Stimulated activated naive CD8-positive, alpha-beta T cell treated with anti-CD3 and anti-CD28 coated beads, Interleukin-15, amount 100 ng/mL, for 72 hours (primary cell): ENCODE measurements at regions not wholly inside any gene's neighbourhood (a gene's known extent, or its start where the extent isn't known, plus 50 kb on each side); places are given as distances from the start of the nearest gene placed in this dataset.

Experiments
- ATAC-seq: fragments of 150-1000 bp; cut with Tn5 transposase; 2 replicates; pipeline ENCODE4 v1.10.0; 2021; ENCODE audit warnings: mild to moderate bottlenecking, moderate library complexity
- DNase-seq, 2 donors: peaks; one replicate each; pipeline ENCODE4 v3.0.0; 2021 to 2022
- H3K27ac Mint-ChIP-seq, 2 donors: one replicate each; pipeline ENCODE4 v1.8.0; 2022; ENCODE audit warnings: mild to moderate bottlenecking in 2 of 2, mixed read lengths in 2 of 2, moderate library complexity in 2 of 2
- H3K27me3 Mint-ChIP-seq: one replicate; pipeline ENCODE4 v1.8.0; 2022; ENCODE audit warnings: mixed read lengths
- H3K4me1 Mint-ChIP-seq: one replicate; pipeline ENCODE4 v1.8.0; 2022; ENCODE audit warnings: mild to moderate bottlenecking, mixed read lengths
- H3K4me3 Mint-ChIP-seq, 2 donors: one replicate each; pipeline ENCODE4 v1.8.0; 2022; ENCODE audit warnings: mild to moderate bottlenecking in 2 of 2, mixed read lengths in 2 of 2, moderate library complexity in 1 of 2
- H3K9me3 Mint-ChIP-seq, 2 donors: one replicate each; pipeline ENCODE4 v1.8.0; 2022; ENCODE audit warnings: mixed read lengths in 2 of 2

- Mint-ChIP-seq H3K4me3 (no peak overlapping the region), H3K27me3 (no peaks in the 10 kb centered on the region), H3K9me3 (peaks cover 8% of the 10 kb centered on the region in 2 donors), H3K4me1 (peaks cover 18% of the 10 kb centered on the region), H3K27ac (no peak overlapping the region)
- DNase-seq (no peak), ATAC-seq (no peak)
Measured at GRCh38 chr12:67437011-67437410, 167.9 kb downstream of the CAND1 start.

GRCh38 chr12:67439611-67440010 lies 170.5 kb downstream of the CAND1 start:
- DNase-seq = no peak
- no peak for ATAC-seq
- no peak overlapping the region for H3K27ac Mint-ChIP-seq
- H3K4me1 Mint-ChIP-seq = peaks cover 18% of the 10 kb centered on the region
- peaks cover 8% of the 10 kb centered on the region in 2 donors for H3K9me3 Mint-ChIP-seq
- H3K27me3 Mint-ChIP-seq = no peaks in the 10 kb centered on the region
- no peak overlapping the region for H3K4me3 Mint-ChIP-seq

GRCh38 chr12:67441736-67442346 lies 172.7 kb downstream of the CAND1 start:
- ATAC-seq = peak; percentile 87
- no peaks in the 10 kb centered on the region for H3K27me3 Mint-ChIP-seq
- H3K9me3 Mint-ChIP-seq = peaks cover 8 to 12% of the 10 kb centered on the region in 2 donors
- H3K4me3 Mint-ChIP-seq = peak overlapping the region in 1 of 2 donors; percentile 1
- no peak overlapping the region for H3K27ac Mint-ChIP-seq
- peaks cover 19% of the 10 kb centered on the region for H3K4me1 Mint-ChIP-seq
- DNase-seq = peak; percentile 66 to 69

- DNase-seq (no peak), ATAC-seq (no peak)
- Mint-ChIP-seq H3K4me1 (peaks cover 24% of the 10 kb centered on the region), H3K9me3 (peaks cover 8 to 12% of the 10 kb centered on the region in 2 donors), H3K4me3 (no peak overlapping the region), H3K27me3 (peaks cover 3% of the 10 kb centered on the region), H3K27ac (peak overlapping the region in 1 of 2 donors; percentile 51)
Measured at GRCh38 chr12:67442347-67442841, 173.2 kb downstream of the CAND1 start.

GRCh38 chr12:67442896-67443295 lies 173.7 kb downstream of the CAND1 start:
- Mint-ChIP-seq H3K4me3 (no peak overlapping the region), H3K27me3 (peaks cover 8% of the 10 kb centered on the region), H3K27ac (no peak overlapping the region), H3K9me3 (peaks cover 8 to 12% of the 10 kb centered on the region in 2 donors), H3K4me1 (peaks cover 27% of the 10 kb centered on the region)
- no peak for DNase-seq
- no peak for ATAC-seq

GRCh38 chr12:67444542-67444941 lies 175.4 kb downstream of the CAND1 start:
- no peak overlapping the region for H3K4me3 Mint-ChIP-seq
- DNase-seq (no peak), ATAC-seq (no peak)
- H3K4me1 Mint-ChIP-seq = peaks cover 42% of the 10 kb centered on the region
- no peak overlapping the region for H3K27ac Mint-ChIP-seq
- H3K9me3 Mint-ChIP-seq = peaks cover 0 to 4% of the 10 kb centered on the region in 2 donors
- peaks cover 8% of the 10 kb centered on the region for H3K27me3 Mint-ChIP-seq

GRCh38 chr12:67446716-67447115 lies 177.6 kb downstream of the CAND1 start:
- H3K9me3 Mint-ChIP-seq = peaks cover 4 to 12% of the 10 kb centered on the region in 2 donors
- no peak for DNase-seq
- H3K4me3 Mint-ChIP-seq = no peak overlapping the region
- H3K4me1 Mint-ChIP-seq = peaks cover 55% of the 10 kb centered on the region
- H3K27ac Mint-ChIP-seq = no peak overlapping the region
- ATAC-seq = no peak
- peaks cover 8% of the 10 kb centered on the region for H3K27me3 Mint-ChIP-seq

GRCh38 chr12:67447180-67447579 lies 178.0 kb downstream of the CAND1 start:
- Mint-ChIP-seq H3K27ac (no peak overlapping the region), H3K4me1 (peaks cover 55% of the 10 kb centered on the region), H3K9me3 (peaks cover 4 to 14% of the 10 kb centered on the region in 2 donors), H3K4me3 (no peak overlapping the region), H3K27me3 (peaks cover 8% of the 10 kb centered on the region)
- ATAC-seq (no peak), DNase-seq (no peak)

- DNase-seq (peak; percentile 48 to 66), ATAC-seq (peak; percentile 92)
- Mint-ChIP-seq H3K9me3 (peaks cover 4 to 19% of the 10 kb centered on the region in 2 donors), H3K4me1 (peaks cover 63% of the 10 kb centered on the region), H3K27ac (peak overlapping the region; percentile 80 to 93), H3K27me3 (peaks cover 12% of the 10 kb centered on the region), H3K4me3 (peak overlapping the region; percentile 24 to 31)
Measured at GRCh38 chr12:67449591-67450052, 180.5 kb downstream of the CAND1 start.

GRCh38 chr12:67450441-67450840 lies 181.3 kb downstream of the CAND1 start:
- Mint-ChIP-seq H3K4me3 (peak overlapping the region in 1 of 2 donors; percentile 31), H3K27me3 (peaks cover 14% of the 10 kb centered on the region), H3K27ac (no peak overlapping the region), H3K4me1 (peaks cover 63% of the 10 kb centered on the region), H3K9me3 (peaks cover 0 to 19% of the 10 kb centered on the region in 2 donors)
- DNase-seq (no peak), ATAC-seq (no peak)

- no peak for DNase-seq
- Mint-ChIP-seq H3K9me3 (peaks cover 0 to 19% of the 10 kb centered on the region in 2 donors), H3K27ac (no peak overlapping the region), H3K4me3 (no peak overlapping the region), H3K4me1 (peaks cover 63% of the 10 kb centered on the region), H3K27me3 (peaks cover 14% of the 10 kb centered on the region)
- no peak for ATAC-seq
Measured at GRCh38 chr12:67451206-67451605, 182.0 kb downstream of the CAND1 start.

- peaks cover 0 to 19% of the 10 kb centered on the region in 2 donors for H3K9me3 Mint-ChIP-seq
- H3K27ac Mint-ChIP-seq = peak overlapping the region in 1 of 2 donors; percentile 0
- H3K4me1 Mint-ChIP-seq = peaks cover 54% of the 10 kb centered on the region
- DNase-seq (peak; percentile 50 to 69), ATAC-seq (peak; percentile 79)
- peak overlapping the region; percentile 56 to 66 for H3K4me3 Mint-ChIP-seq
- H3K27me3 Mint-ChIP-seq = peaks cover 14% of the 10 kb centered on the region
Measured at GRCh38 chr12:67452119-67452805, 183.1 kb downstream of the CAND1 start.

GRCh38 chr12:67453191-67453590 lies 184.0 kb downstream of the CAND1 start:
- peaks cover 48% of the 10 kb centered on the region for H3K4me1 Mint-ChIP-seq
- ATAC-seq (no peak), DNase-seq (no peak)
- H3K4me3 Mint-ChIP-seq = no peak overlapping the region
- no peak overlapping the region for H3K27ac Mint-ChIP-seq
- H3K9me3 Mint-ChIP-seq = peaks cover 0 to 19% of the 10 kb centered on the region in 2 donors
- H3K27me3 Mint-ChIP-seq = peaks cover 13% of the 10 kb centered on the region

- Mint-ChIP-seq H3K4me1 (peaks cover 28% of the 10 kb centered on the region), H3K27me3 (peaks cover 13% of the 10 kb centered on the region), H3K9me3 (peaks cover 0 to 16% of the 10 kb centered on the region in 2 donors), H3K4me3 (no peak overlapping the region), H3K27ac (no peak overlapping the region)
- ATAC-seq = no peak
- DNase-seq = no peak
Measured at GRCh38 chr12:67455236-67455635, 186.1 kb downstream of the CAND1 start.

- H3K9me3 Mint-ChIP-seq = peaks cover 0 to 7% of the 10 kb centered on the region in 2 donors
- H3K4me1 Mint-ChIP-seq = peaks cover 16% of the 10 kb centered on the region
- DNase-seq = no peak
- no peak overlapping the region for H3K27ac Mint-ChIP-seq
- H3K4me3 Mint-ChIP-seq = no peak overlapping the region
- peaks cover 13% of the 10 kb centered on the region for H3K27me3 Mint-ChIP-seq
- no peak for ATAC-seq
Measured at GRCh38 chr12:67456431-67456901, 187.3 kb downstream of the CAND1 start.

GRCh38 chr12:67457136-67457535 lies 188.0 kb downstream of the CAND1 start:
- Mint-ChIP-seq H3K9me3 (peaks cover 0 to 5% of the 10 kb centered on the region in 2 donors), H3K4me1 (peaks cover 12% of the 10 kb centered on the region), H3K27ac (peak overlapping the region in 1 of 2 donors; percentile 5), H3K4me3 (no peak overlapping the region), H3K27me3 (peaks cover 13% of the 10 kb centered on the region)
- no peak for ATAC-seq
- DNase-seq = no peak
